NCI-H446 treated with DMSO at 0.1 percent for 48 hours (cell line): ENCODE measurements at regions not wholly inside any gene's neighbourhood (a gene's known extent, or its start where the extent isn't known, plus 50 kb on each side); places are given as distances from the start of the nearest gene placed in this dataset.

Experiments used
- DNase-seq: peaks from one replicate; lab custom pipeline; 2025; lab: John Stamatoyannopoulos, UW

DNA sequence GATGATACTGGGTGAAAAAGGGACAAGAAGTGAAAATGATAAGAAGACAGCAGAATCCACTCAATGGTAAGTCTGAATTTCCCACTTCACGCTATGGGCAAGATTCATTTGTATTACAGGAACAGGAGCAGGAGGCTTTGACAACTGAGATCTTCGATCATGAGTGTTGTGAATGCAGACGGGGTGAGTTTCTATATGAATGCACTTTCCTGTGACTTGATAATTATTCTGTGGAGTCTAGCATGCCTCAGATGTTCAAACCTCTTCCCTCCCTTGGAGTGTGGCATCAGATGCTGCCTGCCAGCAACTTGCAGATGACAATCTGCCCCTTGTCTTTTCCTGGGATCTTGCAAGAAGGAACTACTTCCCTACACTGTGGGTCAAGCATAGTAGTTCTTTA lies 225.4 kb downstream of the HLX start:
- DNase-seq, result no peak

DNA sequence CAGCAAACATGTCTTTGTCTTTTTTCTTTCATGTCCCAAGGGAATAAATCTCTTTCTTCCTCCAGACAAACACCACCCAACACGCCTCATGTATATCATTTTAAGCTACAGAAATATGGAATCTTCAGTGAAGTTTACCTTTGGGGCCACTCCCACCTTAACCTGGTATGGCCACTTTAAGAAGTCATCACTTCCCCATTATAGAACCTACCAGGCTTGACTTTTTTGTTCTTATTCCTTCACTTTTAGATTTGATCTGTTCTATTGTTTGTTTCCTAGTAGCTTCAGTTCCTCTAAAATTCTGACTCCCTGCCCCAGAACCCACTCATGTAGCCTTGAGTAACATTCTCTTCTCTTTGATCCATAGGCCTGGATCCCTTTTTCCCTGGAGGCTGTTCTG lies 226.3 kb downstream of the HLX start:
- no peak for DNase-seq

GRCh38 chr1:221106616-221107015 lies 227.4 kb downstream of the HLX start:
- DNase-seq, result no peak

GRCh38 chr1:221109930-221110329 lies 230.7 kb downstream of the HLX start:
- DNase-seq, result no peak

DNA sequence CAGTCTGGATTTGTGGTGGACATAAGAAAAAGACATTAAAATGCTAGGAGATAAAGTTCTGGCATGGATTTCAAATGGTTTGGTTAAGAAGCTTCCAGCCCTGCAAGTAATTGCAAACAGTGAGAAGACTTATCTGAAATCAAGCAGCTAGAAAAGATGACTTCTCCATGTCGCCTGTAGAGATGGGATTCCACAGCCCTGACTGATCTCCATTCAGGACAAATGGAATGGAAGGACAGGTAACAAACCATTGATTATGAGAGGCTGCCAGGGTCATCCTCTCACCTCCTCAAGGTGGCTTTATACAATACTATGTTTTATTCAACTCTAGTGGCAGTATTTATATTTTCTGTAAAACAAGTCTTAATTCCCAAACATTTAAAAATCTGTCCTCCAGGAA lies 237.9 kb downstream of the HLX start:
- DNase-seq, result no peak

- peak; percentile 38 for DNase-seq
Measured at GRCh38 chr1:221117548-221117951, 238.3 kb downstream of the HLX start.

DNA sequence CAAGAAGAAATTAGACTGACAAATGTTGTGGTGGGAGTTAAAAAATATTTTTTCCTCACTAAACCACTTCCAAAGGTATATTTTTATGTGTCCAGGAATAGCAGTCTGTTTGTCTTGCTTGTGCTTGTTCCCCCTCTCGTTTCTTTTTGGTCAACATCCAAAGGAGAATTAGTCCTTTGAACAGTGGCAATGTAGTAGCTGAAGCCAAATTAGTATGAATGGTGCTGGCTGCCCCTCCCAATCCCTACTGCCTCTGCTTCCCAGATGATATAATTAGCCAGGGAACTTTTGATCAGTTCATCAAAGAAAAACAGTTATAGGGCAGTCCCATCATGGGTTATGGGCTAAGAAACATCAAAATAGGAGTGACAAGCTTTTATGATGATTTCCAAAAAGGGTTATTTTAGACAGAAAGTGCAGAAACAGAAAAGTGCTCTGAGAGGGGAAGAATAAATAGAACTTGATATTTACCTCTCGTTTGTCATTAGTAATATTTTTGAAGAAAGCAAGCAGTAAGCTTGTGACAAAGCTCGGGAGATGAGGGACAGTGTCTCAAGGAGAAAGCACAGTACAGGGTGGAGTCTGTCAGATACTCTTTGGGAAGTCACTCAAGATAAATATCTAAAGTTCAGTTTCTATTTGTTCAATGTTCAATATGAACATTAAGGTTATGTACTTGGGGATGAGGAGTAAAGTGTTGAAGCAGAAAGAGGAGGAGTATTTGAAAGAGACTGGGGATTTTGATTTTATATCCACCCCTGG lies 239.1 kb downstream of the HLX start:
- DNase-seq, result peak; percentile 73

- DNase-seq, result no peak
Measured at GRCh38 chr1:221118938-221119320, 239.7 kb downstream of the HLX start.

GRCh38 chr1:221122501-221122900 lies 243.3 kb downstream of the HLX start:
- DNase-seq, result no peak

GRCh38 chr1:221125976-221126375 lies 246.7 kb downstream of the HLX start:
- DNase-seq, result no peak

DNA sequence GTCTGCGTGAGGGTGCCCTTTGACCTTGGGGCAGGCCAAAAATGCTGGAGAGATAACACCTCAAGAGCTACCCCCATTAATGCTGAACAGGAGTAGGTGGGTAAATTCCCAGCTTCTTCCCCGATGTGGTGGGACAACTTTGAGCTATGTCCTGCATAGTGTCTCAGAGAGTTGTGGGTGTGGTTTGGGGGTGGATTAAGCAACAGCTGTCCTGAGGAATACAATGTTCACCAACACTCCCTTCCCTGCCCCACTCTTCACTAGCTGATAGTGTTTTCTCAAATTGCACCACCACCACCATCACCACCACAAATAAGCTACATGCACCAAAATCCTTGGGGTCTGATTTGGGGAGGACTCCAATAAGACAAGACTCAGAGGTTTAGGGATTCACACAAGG lies 258.4 kb downstream of the HLX start:
- no peak for DNase-seq

DNA sequence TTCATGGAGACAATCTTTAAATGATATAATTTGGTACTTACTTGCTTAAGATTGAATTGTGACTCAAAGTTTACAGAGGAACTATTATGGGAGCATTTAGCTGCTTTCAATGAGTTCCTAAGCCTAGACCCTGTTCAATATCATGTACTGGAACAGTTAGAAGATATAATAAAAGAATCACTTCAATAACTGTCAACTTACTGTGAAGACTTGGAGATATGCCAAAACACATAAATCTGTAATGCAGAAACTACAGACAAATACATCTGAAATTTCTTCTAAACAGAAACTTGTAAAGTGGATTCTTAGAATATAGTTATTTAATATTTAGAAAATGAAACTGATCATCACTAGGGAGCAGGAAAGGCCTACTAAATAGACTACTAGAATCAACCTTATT lies 259.3 kb downstream of the HLX start:
- DNase-seq, result peak; percentile 2

DNA sequence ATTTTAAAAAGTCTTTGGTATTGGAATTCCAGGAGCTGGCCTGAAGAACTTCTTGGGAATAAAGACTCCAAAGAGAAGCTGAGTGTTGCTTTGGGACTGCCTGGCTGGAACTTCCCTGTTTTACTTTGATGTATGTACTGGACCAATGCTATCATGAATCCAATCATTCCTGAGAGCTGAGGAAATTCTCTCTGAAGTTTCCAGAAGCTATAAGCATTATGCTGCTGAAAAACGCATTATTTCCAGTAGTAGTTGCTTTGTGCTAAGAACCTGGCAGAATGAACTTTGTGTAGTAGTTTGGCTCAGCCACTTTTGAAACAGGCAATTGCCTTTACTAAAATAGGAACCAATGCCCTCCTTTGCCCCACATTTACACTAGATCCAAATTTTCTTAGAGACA lies 260.7 kb downstream of the HLX start:
- no peak for DNase-seq

GRCh38 chr1:221141096-221141495 lies 261.9 kb downstream of the HLX start:
- no peak for DNase-seq

DNA sequence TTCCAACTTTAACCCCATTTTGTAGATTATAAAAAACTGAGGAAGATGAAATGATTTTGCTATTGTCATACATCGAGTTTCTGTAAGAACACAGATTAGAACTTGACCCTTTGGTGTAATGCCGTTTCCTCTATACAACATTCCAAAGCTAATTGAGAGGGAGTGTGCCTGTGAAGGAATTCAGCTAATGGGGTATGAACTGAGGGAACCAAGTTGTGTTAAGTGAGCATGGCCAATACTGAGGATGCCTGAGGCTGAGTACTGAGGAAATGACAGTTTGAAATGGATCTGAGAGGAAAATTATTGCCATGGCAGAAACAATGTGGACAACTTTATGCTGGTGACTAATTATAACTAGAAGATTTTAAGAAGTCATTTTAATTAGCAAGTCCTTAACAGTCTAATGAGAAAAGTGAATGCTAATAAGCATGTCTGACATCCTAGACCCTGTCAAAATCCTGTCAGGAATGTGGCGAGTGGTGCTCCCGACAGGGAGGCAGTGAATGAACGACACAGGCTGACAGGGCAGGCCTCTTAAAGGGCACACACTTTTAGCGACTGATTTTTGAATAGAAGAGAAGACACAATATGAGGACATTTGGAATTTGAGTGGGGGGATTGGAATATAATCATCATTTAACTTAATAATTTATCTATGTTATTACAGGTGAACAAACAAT lies 262.5 kb downstream of the HLX start:
- DNase-seq, result no peak

DNA sequence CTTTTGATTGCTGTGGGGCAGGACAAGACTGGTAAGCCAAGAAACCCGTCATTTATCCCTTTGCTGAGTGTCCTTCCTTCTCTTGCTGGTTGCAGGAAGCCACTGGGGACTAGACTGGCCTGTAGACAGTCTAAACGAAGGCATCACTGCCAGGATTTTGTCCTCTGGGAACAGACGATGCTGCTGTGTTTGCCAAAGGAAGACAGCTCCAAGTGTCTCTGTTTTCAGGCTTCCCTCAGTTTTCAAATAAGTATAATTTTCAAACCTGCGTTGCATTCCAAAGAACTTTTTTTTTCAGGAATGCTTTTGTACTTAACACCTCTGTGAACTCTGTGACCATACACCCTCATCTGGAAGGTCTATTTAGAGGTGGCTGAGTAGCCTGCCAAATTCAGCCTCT lies 269.4 kb downstream of the HLX start:
- DNase-seq, result no peak

- no peak for DNase-seq
Measured at GRCh38 chr1:221149111-221149510, 269.9 kb downstream of the HLX start.

- no peak for DNase-seq
Measured at GRCh38 chr1:221149555-221150075, 270.4 kb downstream of the HLX start.

- DNase-seq, result no peak
Measured at GRCh38 chr1:221150996-221151395, 271.8 kb downstream of the HLX start.

GRCh38 chr1:221154932-221155331 lies 275.7 kb downstream of the HLX start:
- no peak for DNase-seq

GRCh38 chr1:221157026-221157761 lies 278.0 kb downstream of the HLX start:
- DNase-seq, result no peak

DNA sequence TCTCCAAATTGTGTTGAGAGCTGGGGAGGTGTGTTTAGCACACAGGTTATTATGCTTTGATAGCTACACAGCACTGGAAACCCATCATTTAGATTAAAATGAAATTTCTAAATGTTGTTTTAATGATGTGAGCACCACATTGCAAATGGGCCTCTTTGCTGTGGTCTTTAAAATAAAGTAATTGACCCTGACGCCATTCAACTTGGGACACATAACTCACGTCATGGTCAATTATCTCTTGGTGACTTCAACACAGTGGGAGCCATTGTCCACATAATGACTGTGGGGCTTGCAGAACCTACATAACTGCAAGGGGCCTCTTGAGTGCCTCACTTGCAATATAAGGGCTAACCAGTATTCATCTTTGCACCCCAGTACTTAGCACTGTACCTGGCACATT lies 280.4 kb downstream of the HLX start:
- DNase-seq, result no peak

- no peak for DNase-seq
Measured at GRCh38 chr1:221161571-221162041, 282.4 kb downstream of the HLX start.
